H1 (cell line): ENCODE measurements at regions not wholly inside any gene's neighbourhood (a gene's known extent, or its start where the extent isn't known, plus 50 kb on each side); places are given as distances from the start of the nearest gene placed in this dataset.

ENCODE experiments used
- CTCF ChIA-PET: fragments of 300-600 bp; sonication (Branson Sonifier 250); formaldehyde crosslinking; loops from one replicate; lab custom pipeline; 2021; ENCODE audit not compliant: partially characterized antibody; lab: Charles Lee
- POLR2A ChIA-PET: fragments of 300-600 bp; sonication (Branson Sonifier 250); formaldehyde crosslinking; loops from one replicate; lab custom pipeline; 2021; ENCODE audit warnings: inconsistent platforms; ENCODE audit not compliant: partially characterized antibody; lab: Charles Lee
- DNase-seq, 2 experiments: peaks; one replicate each; pipeline versions ENCODE4 v3.0.0 to v3.0.0-alpha.2; 2010 to 2022; ENCODE audit warnings: low spot score in 2 of 2, low read depth in 1 of 2, mixed read lengths in 1 of 2
- FAIRE-seq: peaks from 2 replicates; lab custom pipeline; 2011; peaks lifted over from hg19 to GRCh38; lab: Jason Lieb, UNC
- H2AFZ ChIP-seq: 2 replicates; pipeline ENCODE4 v1.8.1; 2012; ENCODE audit warnings: low read length, inconsistent platforms
- H2AK5ac ChIP-seq: 2 replicates; pipeline ENCODE4 v1.6.1; 2013; ENCODE audit warnings: low read depth, low read length
- H2BK120ac ChIP-seq: replicated peaks from 2 replicates; pipeline ENCODE3; 2013; ENCODE audit warnings: low read depth, low read length, inconsistent platforms
- H2BK12ac ChIP-seq: 2 replicates; pipeline ENCODE4 v1.6.1; 2013; ENCODE audit warnings: low read depth, low read length
- H2BK15ac ChIP-seq: 2 replicates; pipeline ENCODE4 v1.6.1; 2013; ENCODE audit warnings: low read length
- H2BK20ac ChIP-seq: 2 replicates; pipeline ENCODE4 v1.6.1; 2013; ENCODE audit warnings: low read length
- H2BK5ac ChIP-seq: 2 replicates; pipeline ENCODE4 v1.6.1; 2013; ENCODE audit warnings: low read depth, low read length
- H3K14ac ChIP-seq: 2 replicates; pipeline ENCODE4 v1.6.1; 2013; ENCODE audit warnings: inconsistent platforms; ENCODE audit not compliant: insufficient read length
- H3K18ac ChIP-seq: 2 replicates; pipeline ENCODE4 v1.6.1; 2013; ENCODE audit warnings: low read length; ENCODE audit errors: extremely low read depth
- H3K23ac ChIP-seq: 2 replicates; pipeline ENCODE4 v1.6.1; 2013; ENCODE audit warnings: inconsistent platforms; ENCODE audit not compliant: insufficient read length
- H3K23me2 ChIP-seq: 2 replicates; pipeline ENCODE4 v1.6.1; 2013; ENCODE audit warnings: low read depth, low read length
- H3K27ac ChIP-seq: 2 replicates; pipeline ENCODE4 v1.6.1; 2011; ENCODE audit warnings: low read depth, low read length, inconsistent platforms
- H3K27me3 ChIP-seq, 4 experiments: replicated peaks in 1 of 4; 1 replicate in 1 of 4; 2 replicates in 3 of 4; pipeline versions ENCODE4 v1.6.1 to v1.8.1; 2011 to 2013; ENCODE audit warnings: low read length in 3 of 4, mild to moderate bottlenecking in 3 of 4, inconsistent platforms in 2 of 4, mixed read lengths in 2 of 4, moderate library complexity in 1 of 4; ENCODE audit not compliant: control insufficient read depth in 3 of 4, insufficient read depth in 3 of 4; ENCODE audit errors: extremely low read depth in 1 of 4
- H3K36me3 ChIP-seq, 4 experiments: 2 replicates each; pipeline versions ENCODE4 v1.6.1 to v1.8.1; 2011 to 2013; ENCODE audit warnings: mild to moderate bottlenecking in 4 of 4, low read length in 3 of 4, moderate library complexity in 2 of 4, control low read depth in 1 of 4, inconsistent platforms in 1 of 4; ENCODE audit not compliant: insufficient read depth in 4 of 4, control insufficient read depth in 2 of 4
- H3K4ac ChIP-seq: replicated peaks from 2 replicates; pipeline ENCODE3; 2013; ENCODE audit warnings: low read length, low read depth, mixed read lengths, inconsistent platforms; ENCODE audit not compliant: insufficient read length
- H3K4me1 ChIP-seq, 4 experiments: replicated peaks in 1 of 4; 1 replicate in 1 of 4; 2 replicates in 3 of 4; pipeline versions ENCODE4 v1.6.1 to v1.8.1; 2011 to 2013; ENCODE audit warnings: low read length in 3 of 4, inconsistent platforms in 2 of 4, mixed read lengths in 1 of 4; ENCODE audit not compliant: insufficient read depth in 4 of 4, control insufficient read depth in 3 of 4
- H3K4me2 ChIP-seq, 2 experiments: 2 replicates each; pipeline versions ENCODE4 v1.6.1 to v1.8.1; 2011 to 2013; ENCODE audit warnings: low read depth in 2 of 2, low read length in 2 of 2, control low read depth in 1 of 2, inconsistent platforms in 1 of 2, mild to moderate bottlenecking in 1 of 2; ENCODE audit not compliant: insufficient read depth in 1 of 2
- H3K4me3 ChIP-seq, 4 experiments: fragments of 200-600, 300-600 bp in 1 of 4; sonication (generic), shearing (Covaris generic), sonication (Bioruptor Twin) in 1 of 4; 2 replicates each; pipeline versions ENCODE4 v1.5.1 to v1.8.1; 2011 to 2016; ENCODE audit warnings: low read length in 4 of 4, low read depth in 3 of 4, control low read depth in 2 of 4, inconsistent platforms in 2 of 4, mild to moderate bottlenecking in 2 of 4, mixed read lengths in 1 of 4, moderate library complexity in 1 of 4; ENCODE audit not compliant: insufficient read depth in 2 of 4; ENCODE audit errors: extremely low read depth in 1 of 4
- H3K56ac ChIP-seq: replicated peaks from 2 replicates; pipeline ENCODE3; 2013; ENCODE audit warnings: low read depth, mild to moderate bottlenecking, mixed read lengths, low read length, inconsistent platforms; ENCODE audit not compliant: insufficient read length
- H3K79me1 ChIP-seq: 2 replicates; pipeline ENCODE4 v1.6.1; 2013; ENCODE audit warnings: low read depth, low read length, control low read depth
- H3K79me2 ChIP-seq, 2 experiments: 2 replicates each; pipeline versions ENCODE4 v1.6.1 to v1.8.1; 2012 to 2013; ENCODE audit warnings: low read length in 2 of 2, mild to moderate bottlenecking in 2 of 2, inconsistent platforms in 1 of 2; ENCODE audit not compliant: insufficient read depth in 2 of 2, control insufficient read depth in 1 of 2
- H3K9ac ChIP-seq, 4 experiments: replicated peaks in 1 of 4; 1 replicate in 1 of 4; 2 replicates in 3 of 4; pipeline versions ENCODE4 v1.6.1 to v1.8.1; 2011 to 2013; ENCODE audit warnings: low read depth in 3 of 4, low read length in 3 of 4, control low read depth in 2 of 4, mild to moderate bottlenecking in 2 of 4, moderate library complexity in 2 of 4, inconsistent platforms in 1 of 4; ENCODE audit errors: extremely low read depth in 1 of 4
- H3K9me3 ChIP-seq, 2 experiments: 2 replicates each; pipeline versions ENCODE4 v1.6.1 to v1.8.1; 2012 to 2013; ENCODE audit warnings: mild to moderate bottlenecking in 2 of 2, moderate library complexity in 2 of 2, control low read depth in 1 of 2, inconsistent platforms in 1 of 2, low read depth in 1 of 2, low read length in 1 of 2, mixed read lengths in 1 of 2; ENCODE audit not compliant: insufficient read depth in 2 of 2
- H4K20me1 ChIP-seq, 2 experiments: replicated peaks in 1 of 2; 2 replicates each; pipeline versions ENCODE3 to v1.8.1; 2011 to 2013; ENCODE audit warnings: inconsistent platforms in 2 of 2, low read length in 2 of 2, mild to moderate bottlenecking in 1 of 2; ENCODE audit not compliant: insufficient read depth in 2 of 2, control insufficient read depth in 1 of 2
- H4K5ac ChIP-seq: 2 replicates; pipeline ENCODE4 v1.6.1; 2013; ENCODE audit warnings: low read length, low read depth, mixed read lengths, inconsistent platforms; ENCODE audit not compliant: insufficient read length
- H4K8ac ChIP-seq: 2 replicates; pipeline ENCODE4 v1.8.0; 2013; ENCODE audit warnings: mild to moderate bottlenecking, moderate library complexity, low read length, inconsistent platforms; ENCODE audit not compliant: insufficient read depth; ENCODE audit errors: extremely low read depth
- H4K91ac ChIP-seq: replicated peaks from 2 replicates; pipeline ENCODE3; 2013; ENCODE audit warnings: low read length, mixed read lengths, inconsistent platforms; ENCODE audit not compliant: insufficient read length
- NANOG ChIP-seq: IDR thresholded peaks from 2 replicates; pipeline ENCODE4 v1.6.1; 2011; ENCODE audit warnings: low read length, low read depth, mild to moderate bottlenecking, inconsistent platforms; ENCODE audit not compliant: insufficient read depth, poor library complexity, severe bottlenecking
- WGBS, 2 experiments: shearing (Covaris generic) in 1 of 2; methylation state at CpG; one replicate each; pipeline versions ENCODE4 v1.1.6 to v1.1.7; 2013 to 2015; ENCODE audit warnings: low lambda C conversion rate in 2 of 2, mixed read lengths in 2 of 2, inconsistent platforms in 1 of 2, low coverage in 1 of 2, missing lambda C conversion rate in 1 of 2; ENCODE audit not compliant: insufficient replicate concordance in 2 of 2, insufficient coverage in 1 of 2, insufficient read length in 1 of 2; ENCODE audit errors: extremely low coverage in 1 of 2, missing lambda C conversion rate in 1 of 2; 5-methylcytosine and 5-hydroxymethylcytosine counted together

- no peak overlapping the region for H2BK5ac ChIP-seq
- no peak overlapping the region for H3K9ac ChIP-seq
- no peak overlapping the region for H3K14ac ChIP-seq
- H4K8ac ChIP-seq, result no peak overlapping the region
- no peak overlapping the region for H3K56ac ChIP-seq
- no peak overlapping the region for H4K91ac ChIP-seq
- no peaks in the 10 kb centered on the region for H3K79me2 ChIP-seq
- no peak overlapping the region for H3K4ac ChIP-seq
- no peak overlapping the region for H3K4me3 ChIP-seq
- H3K18ac ChIP-seq, result no peak overlapping the region
- H2BK20ac ChIP-seq, result no peak overlapping the region
- 93% methylated on average over 3 of the region's 3 CpGs; no CpG with 5 or more reads in 1 of the 2 experiments for WGBS, 2 experiments
- CTCF ChIA-PET, result interaction anchor here (1.2 kb wide), 1 partner anchor 9 kb away, joined by 3 read pairs; no protein-coding TSS in a partner anchor
- no peak overlapping the region for H3K23ac ChIP-seq
- no peaks in the 10 kb centered on the region for H4K20me1 ChIP-seq
- H4K5ac ChIP-seq, result no peak overlapping the region
- no peak overlapping the region for H2BK12ac ChIP-seq
- no peak for TF ChIP-seq NANOG
- H3K23me2 ChIP-seq, result no peaks in the 10 kb centered on the region
- POLR2A ChIA-PET, result no interaction called here
- H3K36me3 ChIP-seq, result no peaks in the 10 kb centered on the region
- no peak overlapping the region for H2BK120ac ChIP-seq
- H2AK5ac ChIP-seq, result no peak overlapping the region
- no peak overlapping the region for H3K27ac ChIP-seq
- H3K4me2 ChIP-seq, result no peak overlapping the region
- DNase-seq (no peak), FAIRE-seq (no peak)
- H3K79me1 ChIP-seq, result no peaks in the 10 kb centered on the region
- H3K4me1 ChIP-seq, result no peaks in the 10 kb centered on the region
- H2BK15ac ChIP-seq, result no peak overlapping the region
- no peaks in the 10 kb centered on the region for H3K9me3 ChIP-seq
- no peak overlapping the region for H2AFZ ChIP-seq
- H3K27me3 ChIP-seq, result no peaks in the 10 kb centered on the region
These were observed 136.7 kb upstream of the RPL34 start for GRCh38 chr4:108483650-108484049.
